ENCODE measurements at regions not wholly inside any gene's neighbourhood (a gene's known extent, or its start where the extent isn't known, plus 50 kb on each side); places are given as distances from the start of the nearest gene placed in this dataset.

DNA sequence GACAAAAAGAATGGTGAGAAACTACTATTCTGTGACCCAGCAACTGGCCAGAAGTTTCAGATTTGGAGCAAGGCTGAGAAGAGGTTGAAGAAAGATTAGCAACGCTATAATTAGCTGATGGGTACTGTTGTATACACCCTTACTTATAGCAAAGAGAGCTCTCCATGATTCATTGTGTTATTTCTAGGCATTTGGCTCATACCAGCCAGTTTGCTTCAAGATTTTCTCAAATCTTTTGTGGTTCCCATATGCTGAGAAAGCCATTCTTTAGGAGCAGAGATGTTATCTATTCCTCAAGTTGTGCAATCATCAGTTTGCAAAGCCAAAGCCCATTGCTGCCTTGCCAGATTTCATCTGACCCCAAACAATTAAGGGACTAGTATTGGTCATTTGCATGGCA, 179.4 kb downstream of the ETS1 start:
- in situ Hi-C loops (cut with MboI; ENCODE audit: low sequenced_read_pairs): no loop called here

GRCh38 chr11:128405714-128406662, 181.4 kb downstream of the ETS1 start:
- in situ Hi-C loops (cut with MboI; ENCODE audit: low sequenced_read_pairs): no loop called here

- in situ Hi-C loops (cut with MboI; ENCODE audit: low sequenced_read_pairs): no loop called here
These were observed 182.2 kb downstream of the ETS1 start for GRCh38 chr11:128405112-128405511.

- in situ Hi-C loops (cut with MboI; ENCODE audit: low sequenced_read_pairs): no loop called here
These were observed 182.9 kb downstream of the ETS1 start for GRCh38 chr11:128404437-128404836.

GRCh38 chr11:128400382-128401203, 186.8 kb downstream of the ETS1 start:
- in situ Hi-C loops (cut with MboI; ENCODE audit: low sequenced_read_pairs): no loop called here

DNA sequence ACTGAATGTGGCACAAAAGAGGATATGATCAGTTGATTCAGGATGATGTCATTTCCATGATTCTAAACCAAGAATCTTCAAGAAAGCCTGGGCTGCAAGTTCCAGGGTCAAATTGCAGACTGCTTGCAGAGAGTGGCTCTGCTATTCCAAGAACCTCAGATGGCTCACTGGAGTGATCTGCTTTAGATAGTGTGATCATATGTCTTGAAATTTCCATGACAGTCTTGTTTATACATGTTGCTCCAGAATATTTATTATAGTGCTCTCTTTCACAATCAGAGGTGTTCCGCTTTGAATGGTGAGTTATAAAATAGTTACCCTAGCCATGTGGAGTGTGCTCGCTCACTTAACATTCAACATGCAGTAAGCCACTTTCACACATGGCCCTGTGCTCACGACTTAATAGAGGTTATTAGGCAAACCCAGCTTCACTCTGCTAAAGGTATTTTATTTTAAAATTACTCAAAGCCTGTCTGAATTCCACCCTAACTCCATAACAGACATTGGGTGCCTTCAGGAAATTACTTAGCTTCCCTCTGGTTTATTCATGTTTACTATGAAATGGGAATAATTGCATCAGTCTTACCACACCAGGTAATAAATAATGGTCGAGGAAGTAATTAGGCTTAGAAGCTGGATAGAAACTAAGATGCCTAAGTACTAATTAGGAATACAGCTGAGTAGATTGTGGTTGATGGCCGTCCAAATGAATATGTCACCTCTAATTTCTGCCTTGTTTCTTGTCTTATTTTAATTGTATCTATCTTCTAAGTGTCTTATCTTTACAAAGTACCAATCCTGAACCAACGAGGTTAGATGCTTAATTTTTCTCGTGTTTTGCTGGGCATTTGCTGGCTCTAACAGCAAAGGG, 187.9 kb downstream of the ETS1 start:
- in situ Hi-C loops (cut with MboI; ENCODE audit: low sequenced_read_pairs): no loop called here

DNA sequence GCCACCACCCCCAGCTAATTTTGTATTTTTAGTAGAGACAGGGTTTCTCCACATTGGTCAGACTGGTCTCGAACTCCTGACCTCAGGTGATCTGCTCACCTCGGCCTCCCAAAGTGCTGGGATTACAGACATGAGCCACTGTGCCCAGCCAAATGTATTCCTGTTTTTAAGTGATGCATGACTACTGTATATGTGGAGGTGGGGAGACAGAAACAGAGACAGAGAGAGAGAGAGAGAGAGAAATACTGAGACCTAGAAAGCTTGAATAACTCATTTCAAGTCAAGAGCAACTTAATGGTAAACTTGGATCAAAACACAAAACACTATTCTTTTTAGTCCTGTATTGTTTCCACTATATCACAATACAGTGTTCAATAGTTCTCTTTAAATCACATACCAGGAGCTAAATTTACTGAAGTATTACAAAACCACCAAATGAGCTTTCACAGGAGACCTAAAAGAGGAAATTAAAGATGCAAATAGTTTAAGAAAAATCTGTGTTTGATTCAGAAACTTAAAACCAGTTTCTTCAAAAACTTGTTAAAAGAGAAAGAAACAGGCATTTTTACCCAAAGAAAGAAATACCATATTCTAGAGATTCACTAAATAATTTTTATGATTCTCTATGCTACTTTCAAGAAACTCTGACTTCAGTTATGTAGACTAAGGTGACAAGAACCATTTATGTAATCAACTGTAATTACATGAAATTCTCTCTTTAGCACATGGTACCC, 188.7 kb downstream of the ETS1 start:
- in situ Hi-C loops (cut with MboI; ENCODE audit: low sequenced_read_pairs): no loop called here

DNA sequence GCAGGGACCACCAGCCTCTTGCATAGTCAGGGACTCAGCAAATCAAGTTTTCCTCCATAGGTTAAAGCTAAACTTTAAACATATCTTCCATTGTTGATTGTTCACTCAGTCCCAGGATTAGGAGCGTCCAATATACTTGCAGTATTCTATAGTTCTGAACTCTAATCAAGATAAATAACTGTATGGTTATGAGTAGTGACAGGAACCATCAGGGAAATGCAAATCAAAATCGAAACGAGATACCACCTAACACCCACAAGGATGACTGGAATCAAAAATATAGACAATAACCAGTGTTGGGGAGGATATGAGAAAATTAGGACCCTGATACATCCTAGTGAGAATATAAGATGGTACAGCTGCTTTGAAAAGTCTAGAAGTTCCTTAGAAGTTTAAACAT, 190.0 kb downstream of the ETS1 start:
- in situ Hi-C loops (cut with MboI; ENCODE audit: low sequenced_read_pairs): no loop called here

DNA sequence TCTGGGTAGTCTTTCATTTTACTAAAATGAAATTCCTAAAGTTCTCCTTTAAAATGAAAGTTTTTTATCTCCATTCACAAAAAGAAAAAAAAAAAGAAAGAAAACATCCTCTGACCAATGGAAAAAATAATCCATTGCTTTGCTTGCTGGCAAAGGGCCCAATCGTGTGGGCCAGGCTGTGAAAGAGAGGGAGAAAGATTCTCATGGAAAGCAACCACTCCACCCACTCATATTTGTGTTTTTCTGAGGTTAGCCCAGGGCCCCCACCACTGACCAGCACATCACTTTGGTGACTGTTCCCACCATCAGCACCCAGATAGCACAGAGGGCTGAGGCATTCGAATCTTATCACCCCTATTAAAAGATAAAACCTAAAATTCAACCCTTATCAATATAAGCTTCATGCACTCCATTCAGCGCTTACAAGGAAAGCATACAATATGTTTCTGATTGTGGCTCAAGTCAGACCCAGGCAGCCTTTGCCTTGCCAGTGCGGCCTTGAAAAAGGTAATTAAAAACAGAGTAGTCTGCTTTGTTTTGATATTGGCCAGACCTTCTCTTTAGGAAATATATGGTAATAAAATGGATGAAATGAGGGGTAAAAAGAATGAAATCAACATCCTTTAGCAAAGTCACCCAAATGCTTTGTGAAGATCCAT, 192.8 kb downstream of the ETS1 start:
- in situ Hi-C loops (cut with MboI; ENCODE audit: low sequenced_read_pairs): no loop called here

GRCh38 chr11:128392259-128392658, 195.1 kb downstream of the ETS1 start:
- in situ Hi-C loops (cut with MboI; ENCODE audit: low sequenced_read_pairs): no loop called here

GRCh38 chr11:128391811-128392210, 195.5 kb downstream of the ETS1 start:
- in situ Hi-C loops (cut with MboI; ENCODE audit: low sequenced_read_pairs): no loop called here

DNA sequence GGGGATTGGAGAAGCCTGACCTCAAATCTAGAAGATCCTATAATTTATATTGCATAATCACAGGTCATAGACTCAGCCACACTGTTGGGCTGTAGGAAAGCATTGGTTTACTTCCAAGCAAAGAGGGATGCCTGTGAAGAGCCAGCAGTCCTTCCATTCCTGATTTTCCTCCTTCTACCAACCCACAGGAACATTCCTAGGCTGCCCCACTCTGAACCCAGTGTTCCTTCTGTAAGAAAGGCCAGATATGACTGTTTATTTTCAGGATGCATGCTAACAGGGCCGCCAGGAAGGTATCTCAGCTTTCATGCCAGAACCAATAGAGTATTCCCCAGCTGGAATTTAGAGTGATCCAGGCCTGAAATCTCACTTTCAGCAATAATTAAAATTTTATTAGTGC, 197.1 kb downstream of the ETS1 start:
- in situ Hi-C loops (cut with MboI; ENCODE audit: low sequenced_read_pairs): no loop called here

DNA sequence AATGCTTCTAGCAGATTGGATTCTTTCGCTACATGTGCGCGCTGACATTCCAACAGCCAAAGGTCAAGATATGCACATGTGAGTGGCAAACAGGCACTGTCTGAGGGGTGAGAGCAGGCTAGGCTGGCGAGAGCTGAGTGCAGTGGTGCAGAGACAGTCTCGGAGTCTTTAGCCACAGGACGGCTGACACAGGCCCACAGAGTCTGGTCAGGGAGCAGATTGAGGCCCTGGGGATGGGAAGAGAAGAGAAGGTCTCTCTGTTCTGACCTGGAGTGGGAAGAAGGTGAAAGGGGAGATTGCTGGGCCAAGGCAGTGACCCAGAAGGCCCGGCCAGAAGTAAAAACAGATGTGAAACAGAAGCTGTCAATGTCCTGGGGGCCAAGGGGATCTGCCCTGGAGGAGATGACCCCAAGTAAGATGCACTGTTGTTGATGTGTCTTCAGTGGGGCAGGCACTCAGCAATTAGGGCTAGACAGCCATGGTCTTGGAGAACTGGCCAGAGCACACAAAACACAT, 197.8 kb downstream of the ETS1 start:
- in situ Hi-C loops (cut with MboI; ENCODE audit: low sequenced_read_pairs): no loop called here

GRCh38 chr11:128388206-128388815, 199.0 kb downstream of the ETS1 start:
- in situ Hi-C loops (cut with MboI; ENCODE audit: low sequenced_read_pairs): no loop called here

GRCh38 chr11:128379587-128380580, 207.5 kb downstream of the ETS1 start:
- in situ Hi-C loops (cut with MboI; ENCODE audit: low sequenced_read_pairs): no loop called here

DNA sequence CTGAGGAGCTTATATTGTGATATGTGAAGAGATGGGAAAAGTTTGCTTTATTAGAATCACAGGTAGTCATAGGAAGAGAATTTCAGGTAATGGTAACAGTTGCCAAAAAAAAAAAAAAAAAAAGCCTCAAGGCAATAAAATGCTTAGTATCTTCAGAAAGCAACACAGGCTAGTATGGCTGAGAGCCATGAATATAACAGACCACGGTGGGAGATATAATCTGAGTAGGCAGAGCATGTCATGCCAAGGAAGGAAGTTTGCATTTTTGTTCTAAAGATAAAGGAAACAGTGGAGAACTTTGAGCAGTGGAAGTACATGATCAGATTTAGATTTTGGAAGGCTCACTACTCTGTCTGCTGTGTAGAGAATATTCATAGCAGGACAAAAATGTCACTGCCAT, 211.4 kb downstream of the ETS1 start:
- in situ Hi-C loops (cut with MboI; ENCODE audit: low sequenced_read_pairs): no loop called here

- in situ Hi-C loops (cut with MboI; ENCODE audit: low sequenced_read_pairs): no loop called here
These were observed 213.3 kb downstream of the ETS1 start for GRCh38 chr11:128374026-128374425.

- in situ Hi-C loops (cut with MboI; ENCODE audit: low sequenced_read_pairs): no loop called here
These were observed 214.4 kb downstream of the ETS1 start for GRCh38 chr11:128372977-128373376.

Measured in HL-60/S4 treated with phorbol 12-myristate 13-acetate at 8.2 ng/mL for 4 days and 3 days (cell line).